ENCODE measurements at regions not wholly inside any gene's neighbourhood (a gene's known extent, or its start where the extent isn't known, plus 50 kb on each side); places are given as distances from the start of the nearest gene placed in this dataset.

DNA sequence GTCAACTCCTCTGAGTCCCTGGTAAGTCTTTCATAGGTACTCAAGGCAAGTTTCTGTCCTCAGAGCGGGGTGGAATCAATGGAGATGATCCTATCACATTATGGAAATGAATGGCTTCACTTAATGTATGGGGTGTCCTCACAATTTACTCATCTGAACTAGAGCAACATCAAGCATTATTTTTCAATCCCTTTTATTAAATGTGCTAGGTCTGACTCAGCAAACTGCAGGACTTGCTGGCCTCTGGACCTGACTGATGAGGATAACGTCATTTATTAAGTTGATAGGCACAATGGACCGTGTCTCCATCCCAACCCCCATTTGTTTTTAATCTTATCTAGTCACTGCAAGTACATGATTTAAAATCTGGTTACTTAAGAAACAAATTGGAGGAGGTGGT lies 259.2 kb downstream of the NUF2 start:
- Histone ChIP-seq H3K4me1 (ENCODE audit: insufficient read depth, low read length, poor library complexity, severe bottlenecking) (no peaks in the 10 kb centered on the region), H4K20me1 (ENCODE audit: insufficient read depth, low read length) (no peaks in the 10 kb centered on the region), H2AFZ (ENCODE audit: low read length) (no peak overlapping the region), H3K9me2 (ENCODE audit: insufficient read depth, low read length) (no peaks in the 10 kb centered on the region), H3K4me2 (ENCODE audit: low read length) (no peak overlapping the region), H3K79me2 (ENCODE audit: insufficient read depth, low read depth, low read length) (no peaks in the 10 kb centered on the region), H3K36me3 (ENCODE audit: insufficient read depth, low read length) (no peaks in the 10 kb centered on the region), H3K27ac (ENCODE audit: low read depth, low read length, poor library complexity, severe bottlenecking) (no peak overlapping the region), H3K9me3 (ENCODE audit: low read length) (no peaks in the 10 kb centered on the region), H3K4me3 (ENCODE audit: low read depth, low read length, poor library complexity, severe bottlenecking) (no peak overlapping the region)
- DNase-seq (ENCODE audit: low spot score), result no peak
- BruUV-seq (replicated peaks), result no TSS peak
- TF ChIP-seq, protein P1, sequence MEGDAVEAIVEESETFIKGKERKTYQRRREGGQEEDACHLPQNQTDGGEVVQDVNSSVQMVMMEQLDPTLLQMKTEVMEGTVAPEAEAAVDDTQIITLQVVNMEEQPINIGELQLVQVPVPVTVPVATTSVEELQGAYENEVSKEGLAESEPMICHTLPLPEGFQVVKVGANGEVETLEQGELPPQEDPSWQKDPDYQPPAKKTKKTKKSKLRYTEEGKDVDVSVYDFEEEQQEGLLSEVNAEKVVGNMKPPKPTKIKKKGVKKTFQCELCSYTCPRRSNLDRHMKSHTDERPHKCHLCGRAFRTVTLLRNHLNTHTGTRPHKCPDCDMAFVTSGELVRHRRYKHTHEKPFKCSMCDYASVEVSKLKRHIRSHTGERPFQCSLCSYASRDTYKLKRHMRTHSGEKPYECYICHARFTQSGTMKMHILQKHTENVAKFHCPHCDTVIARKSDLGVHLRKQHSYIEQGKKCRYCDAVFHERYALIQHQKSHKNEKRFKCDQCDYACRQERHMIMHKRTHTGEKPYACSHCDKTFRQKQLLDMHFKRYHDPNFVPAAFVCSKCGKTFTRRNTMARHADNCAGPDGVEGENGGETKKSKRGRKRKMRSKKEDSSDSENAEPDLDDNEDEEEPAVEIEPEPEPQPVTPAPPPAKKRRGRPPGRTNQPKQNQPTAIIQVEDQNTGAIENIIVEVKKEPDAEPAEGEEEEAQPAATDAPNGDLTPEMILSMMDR (conservative IDR thresholded peaks at IDR 0.05; ENCODE audit: low read length), result no peak
- no peak for TF ChIP-seq EZH2phosphoT487 (IDR thresholded peaks at IDR 0.05; ENCODE audit: borderline replicate concordance, low read depth, low read length)
- CTCF ChIA-PET (ENCODE audit: unreplicated experiment), result no interaction called here
- intact Hi-C loops (cut with micrococcal nuclease; ENCODE audit: unreplicated experiment), result no loop called here
- POLR2A ChIA-PET, result no interaction called here

DNA sequence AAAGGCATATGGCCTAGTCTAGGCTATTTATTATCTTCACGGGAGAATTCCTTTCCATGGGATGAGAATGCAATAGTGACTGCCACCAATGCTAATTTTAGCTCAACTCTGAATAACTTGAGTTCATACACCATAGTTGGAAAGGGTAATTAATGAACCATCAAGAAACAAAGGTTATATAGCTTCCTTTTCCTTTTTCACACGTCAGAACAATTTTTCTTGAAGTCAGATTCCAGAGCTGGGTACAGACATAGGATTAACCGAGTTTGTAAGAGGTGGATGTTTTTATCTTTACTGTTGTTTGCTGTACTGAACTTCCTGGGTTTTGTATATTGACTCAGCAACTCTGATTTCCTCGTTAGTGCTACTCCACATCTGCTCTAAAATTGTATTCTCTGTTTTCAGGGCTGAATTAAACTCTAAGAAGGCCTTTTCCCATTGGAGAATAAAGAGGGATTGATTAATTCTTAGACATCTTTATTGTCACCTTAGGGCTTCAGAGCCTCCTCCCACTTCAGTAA lies 262.0 kb downstream of the NUF2 start:
- Histone ChIP-seq H3K9me3 (ENCODE audit: low read length) (no peaks in the 10 kb centered on the region), H2AFZ (ENCODE audit: low read length) (no peak overlapping the region), H3K27ac (ENCODE audit: low read depth, low read length, poor library complexity, severe bottlenecking) (no peak overlapping the region), H3K4me2 (ENCODE audit: low read length) (no peak overlapping the region), H3K9me2 (ENCODE audit: insufficient read depth, low read length) (no peaks in the 10 kb centered on the region), H4K20me1 (ENCODE audit: insufficient read depth, low read length) (no peaks in the 10 kb centered on the region), H3K4me3 (ENCODE audit: low read depth, low read length, poor library complexity, severe bottlenecking) (no peak overlapping the region), H3K36me3 (ENCODE audit: insufficient read depth, low read length) (no peaks in the 10 kb centered on the region), H3K4me1 (ENCODE audit: insufficient read depth, low read length, poor library complexity, severe bottlenecking) (no peaks in the 10 kb centered on the region), H3K79me2 (ENCODE audit: insufficient read depth, low read depth, low read length) (no peaks in the 10 kb centered on the region)
- ChIA-PET POLR2A (interaction anchor here (0.8 kb wide), 1 partner anchor 9 kb away, joined by 3 read pairs; no protein-coding TSS in a partner anchor), CTCF (ENCODE audit: unreplicated experiment) (no interaction called here)
- TF ChIP-seq EZH2phosphoT487 (IDR thresholded peaks at IDR 0.05; ENCODE audit: borderline replicate concordance, low read depth, low read length), result no peak
- TF ChIP-seq, protein P1 (conservative IDR thresholded peaks at IDR 0.05; ENCODE audit: low read length), result no peak
- intact Hi-C loops (cut with micrococcal nuclease; ENCODE audit: unreplicated experiment), result no loop called here
- BruUV-seq (replicated peaks), result no TSS peak
- no peak for DNase-seq (ENCODE audit: low spot score)

DNA sequence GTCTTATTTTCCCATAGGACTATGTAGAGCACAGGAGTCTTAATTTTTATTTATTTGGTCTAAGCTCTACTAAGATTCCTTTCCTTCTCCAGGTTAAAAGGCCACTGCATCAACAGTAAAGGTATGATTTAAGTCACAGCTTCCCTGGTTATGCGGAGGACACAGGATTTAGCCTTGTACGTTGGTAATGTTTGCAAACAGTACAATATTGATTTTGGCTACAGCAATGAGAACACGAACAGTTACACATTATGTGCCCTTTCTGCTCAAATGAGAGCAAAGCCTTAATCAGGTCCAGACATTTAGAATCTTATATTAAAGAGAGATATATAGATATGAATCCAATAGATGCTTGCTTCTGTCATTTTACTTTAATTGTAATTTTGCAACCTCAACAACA lies 264.0 kb downstream of the NUF2 start:
- Histone ChIP-seq H3K4me1 (ENCODE audit: insufficient read depth, low read length, poor library complexity, severe bottlenecking) (no peaks in the 10 kb centered on the region), H3K79me2 (ENCODE audit: insufficient read depth, low read depth, low read length) (no peaks in the 10 kb centered on the region), H3K4me2 (ENCODE audit: low read length) (no peak overlapping the region), H3K27ac (ENCODE audit: low read depth, low read length, poor library complexity, severe bottlenecking) (no peak overlapping the region), H3K9me2 (ENCODE audit: insufficient read depth, low read length) (no peaks in the 10 kb centered on the region), H3K4me3 (ENCODE audit: low read depth, low read length, poor library complexity, severe bottlenecking) (no peak overlapping the region), H3K36me3 (ENCODE audit: insufficient read depth, low read length) (no peaks in the 10 kb centered on the region), H2AFZ (ENCODE audit: low read length) (no peak overlapping the region), H4K20me1 (ENCODE audit: insufficient read depth, low read length) (no peaks in the 10 kb centered on the region), H3K9me3 (ENCODE audit: low read length) (no peaks in the 10 kb centered on the region)
- no peak for DNase-seq (ENCODE audit: low spot score)
- ChIA-PET POLR2A (interaction anchor here (1.2 kb wide), 1 partner anchor 93 kb away, joined by 3 read pairs; no protein-coding TSS in a partner anchor), CTCF (ENCODE audit: unreplicated experiment) (no interaction called here)
- intact Hi-C loops (cut with micrococcal nuclease; ENCODE audit: unreplicated experiment), result no loop called here
- TF ChIP-seq EZH2phosphoT487 (IDR thresholded peaks at IDR 0.05; ENCODE audit: borderline replicate concordance, low read depth, low read length), result no peak
- no TSS peak for BruUV-seq (replicated peaks)
